AG10803 (cell line): ENCODE measurements at regions not wholly inside any gene's neighbourhood (a gene's known extent, or its start where the extent isn't known, plus 50 kb on each side); places are given as distances from the start of the nearest gene placed in this dataset.

Source experiments
- DNase-seq: peaks from one replicate; pipeline ENCODE4 v3.0.0; 2010; ENCODE audit warnings: low read depth
- H3K4me3 ChIP-seq: 2 replicates; pipeline ENCODE4 v1.5.1; 2011; ENCODE audit warnings: mild to moderate bottlenecking, low read length, control low read depth
- CTCF ChIP-seq: conservative IDR thresholded peaks from 2 replicates; pipeline ENCODE4 v1.5.1; 2011; ENCODE audit warnings: mild to moderate bottlenecking, low read length, control low read depth, inconsistent platforms

GRCh38 chr7:17195576-17195975, 102.9 kb upstream of the AHR start:
- TF ChIP-seq CTCF: no peak
- no peak overlapping the region for H3K4me3 ChIP-seq
- DNase-seq: no peak

GRCh38 chr7:17205910-17206309, 92.5 kb upstream of the AHR start:
- no peak overlapping the region for H3K4me3 ChIP-seq
- TF ChIP-seq CTCF: no peak

GRCh38 chr7:17206349-17206905, 92.0 kb upstream of the AHR start:
- TF ChIP-seq CTCF: no peak
- no peak overlapping the region for H3K4me3 ChIP-seq
- no peak for DNase-seq

More at GRCh38 chr7:17205910-17206309, 92.5 kb upstream of the AHR start:
- no peak for DNase-seq

- H3K4me3 ChIP-seq: no peak overlapping the region
- DNase-seq: no peak
- TF ChIP-seq CTCF: no peak
These were observed 91.2 kb upstream of the AHR start for GRCh38 chr7:17207220-17207619.

- no peak overlapping the region for H3K4me3 ChIP-seq
- DNase-seq: no peak
- TF ChIP-seq CTCF: no peak
These were observed 89.4 kb upstream of the AHR start for GRCh38 chr7:17209101-17209500.

- no peak overlapping the region for H3K4me3 ChIP-seq
- TF ChIP-seq CTCF: no peak
- DNase-seq: no peak
These were observed 87.1 kb upstream of the AHR start for GRCh38 chr7:17211307-17211836.

GRCh38 chr7:17212188-17212587, 86.3 kb upstream of the AHR start:
- TF ChIP-seq CTCF: no peak
- no peak for DNase-seq

More at GRCh38 chr7:17212188-17212587, 86.3 kb upstream of the AHR start:
- no peak overlapping the region for H3K4me3 ChIP-seq
